Left lung (tissue), 4 donors: ENCODE measurements at regions not wholly inside any gene's neighbourhood (a gene's known extent, or its start where the extent isn't known, plus 50 kb on each side); places are given as distances from the start of the nearest gene placed in this dataset.

Source experiments
- ATAC-seq: fragments of 200-7000 bp; cut with Tn5 transposase; one replicate; pipeline ENCODE4 v1.9.1; 2020; ENCODE audit warnings: moderate library complexity
- DNase-seq, 4 donors: peaks; one replicate each; pipeline ENCODE4 v3.0.0-alpha.2; 2013 to 2020
- H3K27ac ChIP-seq, 2 donors: fragments of 200-600 bp; sonication (generic) in 1 of 2; one replicate each; pipeline versions ENCODE4 v1.5.0 to v1.8.0; 2020 to 2021
- H3K27me3 ChIP-seq, 2 donors: fragments of 200-600 bp; sonication (generic) in 1 of 2; one replicate each; pipeline versions ENCODE4 v1.5.0 to v1.8.0; 2020 to 2021
- H3K36me3 ChIP-seq, 2 donors: fragments of 200-600 bp; sonication (generic) in 1 of 2; one replicate each; pipeline versions ENCODE4 v1.5.0 to v1.8.0; 2020 to 2021
- H3K4me1 ChIP-seq, 2 donors: fragments of 200-600 bp; one replicate each; pipeline ENCODE4 v1.8.0; 2021
- H3K4me3 ChIP-seq, 2 donors: fragments of 200-600 bp; sonication (generic) in 1 of 2; one replicate each; pipeline versions ENCODE4 v1.5.0 to v1.8.0; 2020 to 2021; ENCODE audit warnings: mild to moderate bottlenecking in 1 of 2
- H3K9me3 ChIP-seq, 2 donors: fragments of 200-600 bp; sonication (generic) in 1 of 2; one replicate each; pipeline versions ENCODE4 v1.5.0 to v1.8.0; 2020 to 2021
- intact Hi-C, 2 donors: fragments of 100-400 bp; cut with DNase I; formaldehyde crosslinking; loops; one replicate each; pipeline versions ENCODE4 v1.11.2 to v1.14.2; 2022
- TF ChIP-seq, protein P1 (sequence below), 2 donors: fragments of 200-600 bp; sonication (generic) in 1 of 2; IDR thresholded peaks; one replicate each; pipeline versions ENCODE4 v1.5.0 to v1.8.0; 2021; ENCODE audit warnings: antibody characterized with exemption in 2 of 2
- donor health status: DM: no; HTN: yes; CAD: no.
- donor health status: DM: no; HTN: no; CAD: no.

DNA sequence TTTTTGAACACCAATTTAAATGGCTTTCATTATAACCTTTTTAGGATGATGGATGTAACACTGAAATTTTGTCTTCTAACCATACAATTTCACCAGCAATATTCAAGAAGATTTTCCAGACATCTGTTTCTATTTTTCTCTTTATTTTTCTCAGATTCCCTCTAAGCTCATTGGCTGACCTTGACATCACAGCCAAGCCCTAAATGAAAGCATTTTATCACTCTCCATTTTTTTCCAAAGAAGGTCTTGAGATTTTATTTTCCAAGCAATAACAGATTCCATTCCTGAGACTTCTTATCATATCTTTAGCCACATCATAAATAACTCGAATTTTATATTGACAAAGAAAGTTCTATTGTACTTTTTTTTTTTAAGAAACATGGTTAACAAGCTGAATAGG lies 392.6 kb upstream of the THBS1 start:
- H3K27ac ChIP-seq, result no peak overlapping the region
- no peak overlapping the region for H3K4me3 ChIP-seq
- H3K9me3 ChIP-seq, result no peaks in the 10 kb centered on the region
- TF ChIP-seq, protein P1, sequence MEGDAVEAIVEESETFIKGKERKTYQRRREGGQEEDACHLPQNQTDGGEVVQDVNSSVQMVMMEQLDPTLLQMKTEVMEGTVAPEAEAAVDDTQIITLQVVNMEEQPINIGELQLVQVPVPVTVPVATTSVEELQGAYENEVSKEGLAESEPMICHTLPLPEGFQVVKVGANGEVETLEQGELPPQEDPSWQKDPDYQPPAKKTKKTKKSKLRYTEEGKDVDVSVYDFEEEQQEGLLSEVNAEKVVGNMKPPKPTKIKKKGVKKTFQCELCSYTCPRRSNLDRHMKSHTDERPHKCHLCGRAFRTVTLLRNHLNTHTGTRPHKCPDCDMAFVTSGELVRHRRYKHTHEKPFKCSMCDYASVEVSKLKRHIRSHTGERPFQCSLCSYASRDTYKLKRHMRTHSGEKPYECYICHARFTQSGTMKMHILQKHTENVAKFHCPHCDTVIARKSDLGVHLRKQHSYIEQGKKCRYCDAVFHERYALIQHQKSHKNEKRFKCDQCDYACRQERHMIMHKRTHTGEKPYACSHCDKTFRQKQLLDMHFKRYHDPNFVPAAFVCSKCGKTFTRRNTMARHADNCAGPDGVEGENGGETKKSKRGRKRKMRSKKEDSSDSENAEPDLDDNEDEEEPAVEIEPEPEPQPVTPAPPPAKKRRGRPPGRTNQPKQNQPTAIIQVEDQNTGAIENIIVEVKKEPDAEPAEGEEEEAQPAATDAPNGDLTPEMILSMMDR (IDR thresholded peaks at IDR 0.05), result no peak
- DNase-seq (no peak), ATAC-seq (no peak)
- H3K4me1 ChIP-seq, result peaks cover 0 to 3% of the 10 kb centered on the region in 2 donors
- intact Hi-C loops, result no loop called here
- H3K27me3 ChIP-seq, result no peaks in the 10 kb centered on the region
- no peaks in the 10 kb centered on the region for H3K36me3 ChIP-seq

DNA sequence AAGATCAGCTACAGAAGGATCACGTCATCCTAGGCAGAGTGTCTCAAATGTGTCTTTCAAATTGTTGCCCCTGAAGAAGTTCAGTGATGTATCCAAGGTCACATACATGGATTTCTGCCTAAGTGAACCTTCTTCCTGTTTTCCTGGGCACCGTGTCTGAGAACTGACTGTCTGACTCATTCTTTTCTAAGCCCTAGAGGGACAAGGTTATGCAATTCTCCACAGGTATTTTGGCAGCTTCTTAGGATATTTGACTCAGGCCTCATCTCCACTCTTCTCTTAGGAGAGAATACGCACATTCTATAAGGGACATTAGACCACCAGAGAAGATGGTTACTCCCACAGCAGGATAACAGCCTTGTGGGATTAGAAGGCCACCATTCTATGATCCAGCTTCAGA lies 391.9 kb upstream of the THBS1 start:
- intact Hi-C loops, result no loop called here
- DNase-seq (no peak), ATAC-seq (peak; percentile 71)
- H3K4me3 ChIP-seq, result no peak overlapping the region
- H3K4me1 ChIP-seq, result no peaks in the 10 kb centered on the region
- H3K27me3 ChIP-seq, result no peaks in the 10 kb centered on the region
- no peak overlapping the region for H3K27ac ChIP-seq
- TF ChIP-seq, protein P1 (IDR thresholded peaks at IDR 0.05), result no peak
- H3K9me3 ChIP-seq, result no peaks in the 10 kb centered on the region
- H3K36me3 ChIP-seq, result no peaks in the 10 kb centered on the region

DNA sequence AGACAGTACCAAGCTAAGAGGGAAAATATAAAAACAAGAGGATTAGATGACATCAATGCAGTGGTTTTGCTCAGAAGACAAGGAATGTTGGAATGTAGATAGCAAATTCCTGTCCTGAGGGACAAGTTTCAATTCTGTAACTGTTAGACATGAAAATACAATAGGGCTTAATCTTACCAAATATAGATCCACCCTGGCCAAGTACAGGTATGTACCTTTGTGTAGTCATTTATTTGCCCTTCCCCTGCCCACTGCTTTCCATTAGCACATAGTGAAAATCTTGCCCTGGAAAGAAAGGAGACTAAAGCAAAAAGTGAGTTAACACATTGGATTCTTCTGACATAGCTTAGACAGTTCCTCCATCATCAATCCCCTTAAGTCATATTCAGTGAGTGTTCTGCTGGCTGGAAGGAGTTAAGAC lies 389.0 kb upstream of the THBS1 start:
- no peak for ATAC-seq
- Histone ChIP-seq H3K4me3 (no peak overlapping the region), H3K27ac (no peak overlapping the region), H3K27me3 (no peaks in the 10 kb centered on the region), H3K4me1 (no peaks in the 10 kb centered on the region), H3K36me3 (no peaks in the 10 kb centered on the region), H3K9me3 (no peaks in the 10 kb centered on the region)
- no peak for DNase-seq
- intact Hi-C loops, result no loop called here
- TF ChIP-seq, protein P1 (IDR thresholded peaks at IDR 0.05), result no peak

DNA sequence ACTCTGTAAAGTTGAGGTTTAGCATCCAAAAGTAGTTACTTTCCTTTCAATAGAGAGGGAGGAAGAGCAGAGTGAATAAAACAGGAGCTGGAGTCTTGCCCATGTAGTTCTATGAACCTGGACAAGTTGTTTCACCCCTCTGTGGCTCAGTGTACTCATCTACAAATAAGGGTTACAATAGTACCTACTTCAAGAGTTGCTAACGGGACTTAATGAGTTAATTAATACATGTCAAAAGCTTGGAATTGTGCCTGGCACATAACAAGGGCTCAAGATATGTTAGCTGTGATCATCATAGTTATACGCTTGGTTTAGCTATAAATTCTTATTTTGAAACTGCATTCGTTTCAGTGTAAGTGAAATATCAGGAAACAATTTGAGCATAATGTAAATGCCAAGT lies 388.5 kb upstream of the THBS1 start:
- DNase-seq (no peak), ATAC-seq (no peak)
- Histone ChIP-seq H3K27ac (no peak overlapping the region), H3K9me3 (no peaks in the 10 kb centered on the region), H3K4me3 (no peak overlapping the region), H3K27me3 (no peaks in the 10 kb centered on the region), H3K36me3 (no peaks in the 10 kb centered on the region), H3K4me1 (no peaks in the 10 kb centered on the region)
- TF ChIP-seq, protein P1 (IDR thresholded peaks at IDR 0.05), result no peak
- intact Hi-C loops, result no loop called here

DNA sequence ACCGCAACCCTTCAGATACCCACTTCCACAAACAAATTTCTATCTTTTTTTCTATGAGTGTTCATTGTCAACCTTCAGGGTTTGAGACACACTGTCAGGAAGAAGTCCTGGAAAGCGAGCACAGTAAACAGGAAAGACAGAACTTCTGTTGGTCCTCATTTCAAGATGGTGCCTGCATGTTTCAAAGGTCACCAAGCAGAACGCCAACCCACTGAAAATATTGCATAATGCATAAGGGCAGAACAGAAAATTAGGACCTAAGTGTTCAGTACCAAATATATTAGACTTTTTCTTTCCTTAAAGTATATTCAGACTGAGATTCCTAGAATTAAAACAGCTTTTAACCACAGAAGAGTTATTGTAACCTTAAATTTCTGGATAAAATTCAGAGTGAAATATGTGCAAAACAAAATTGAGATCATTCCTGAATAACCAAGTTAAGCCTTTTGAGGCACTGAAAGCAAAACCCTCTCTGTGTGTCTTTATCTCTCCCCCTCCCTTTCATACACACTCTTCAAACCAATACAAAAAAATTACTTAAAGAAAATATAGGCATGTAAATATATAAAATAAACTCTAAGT lies 387.8 kb upstream of the THBS1 start:
- Histone ChIP-seq H3K4me1 (no peaks in the 10 kb centered on the region), H3K27ac (no peak overlapping the region), H3K27me3 (no peaks in the 10 kb centered on the region), H3K4me3 (no peak overlapping the region), H3K36me3 (no peaks in the 10 kb centered on the region), H3K9me3 (no peaks in the 10 kb centered on the region)
- intact Hi-C loops, result no loop called here
- no peak for DNase-seq
- TF ChIP-seq, protein P1 (IDR thresholded peaks at IDR 0.05), result no peak
- ATAC-seq, result no peak
